ENCODE measurements at regions not wholly inside any gene's neighbourhood (a gene's known extent, or its start where the extent isn't known, plus 50 kb on each side); places are given as distances from the start of the nearest gene placed in this dataset.

GRCh38 chr5:174235221-174236011, 189.9 kb downstream of the NSG2 start:
- no peak for DNase-seq (ENCODE audit: low read depth)

DNA sequence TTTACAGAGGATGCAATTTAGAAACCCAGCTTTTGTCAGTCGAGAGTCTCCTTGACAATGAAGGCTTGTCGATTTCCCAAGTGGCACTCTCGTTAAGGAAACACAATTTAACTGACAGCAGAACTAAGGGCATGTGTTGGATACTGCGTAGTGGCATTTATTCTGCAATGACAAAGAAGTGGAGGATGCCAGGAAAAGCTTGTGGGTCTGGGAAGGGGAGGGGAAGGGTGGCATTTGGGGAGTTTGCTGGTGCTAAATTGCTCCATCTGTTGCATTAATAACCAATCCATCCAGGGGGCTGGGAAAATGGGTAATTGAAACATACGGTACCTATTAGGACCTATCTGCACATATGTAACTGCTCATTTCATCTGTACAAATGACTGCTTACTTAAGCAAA, 190.6 kb downstream of the NSG2 start:
- DNase-seq (ENCODE audit: low read depth): no peak

- no peak for DNase-seq (ENCODE audit: low read depth)
Observed at GRCh38 chr5:174239718-174240117, 194.2 kb downstream of the NSG2 start.

DNA sequence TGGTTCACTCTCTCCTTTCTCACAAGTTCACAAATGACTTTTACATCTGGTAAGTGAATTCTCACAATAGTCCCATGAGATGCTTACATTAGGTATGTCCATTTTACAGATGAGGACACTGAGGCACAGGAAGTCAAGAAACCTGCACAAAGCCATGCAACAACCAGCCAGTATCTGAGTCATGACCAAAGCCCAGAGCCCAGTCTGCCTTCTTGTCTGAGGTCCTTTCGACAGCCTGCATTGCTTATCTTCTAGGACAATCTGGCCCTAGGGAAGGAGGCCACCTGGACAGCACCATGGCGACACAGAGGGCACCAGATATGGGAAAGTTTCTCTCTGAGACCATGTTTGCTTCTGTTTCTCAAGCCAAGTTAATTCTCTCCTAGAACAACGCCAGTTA, 197.1 kb downstream of the NSG2 start:
- no peak for DNase-seq (ENCODE audit: low read depth)

DNA sequence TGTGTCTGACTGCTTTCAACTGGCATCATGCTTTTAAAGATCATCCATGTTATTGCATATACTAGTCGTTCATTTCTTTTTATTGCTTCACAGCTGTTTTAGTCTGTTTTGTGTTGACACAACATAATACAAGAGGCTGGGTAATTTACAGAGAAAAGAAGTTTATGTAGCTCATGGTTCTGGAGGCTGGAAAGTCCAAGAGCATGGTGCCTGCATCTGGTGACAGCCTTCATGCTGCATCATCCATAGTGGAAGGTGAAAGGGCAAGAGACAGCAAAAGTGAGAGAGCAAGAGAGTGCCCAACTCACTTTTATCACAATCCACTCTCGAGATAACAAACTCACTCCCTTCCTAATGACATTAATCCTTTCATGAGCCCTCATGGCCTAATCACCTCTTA, 198.4 kb downstream of the NSG2 start:
- no peak for DNase-seq (ENCODE audit: low read depth)

DNA sequence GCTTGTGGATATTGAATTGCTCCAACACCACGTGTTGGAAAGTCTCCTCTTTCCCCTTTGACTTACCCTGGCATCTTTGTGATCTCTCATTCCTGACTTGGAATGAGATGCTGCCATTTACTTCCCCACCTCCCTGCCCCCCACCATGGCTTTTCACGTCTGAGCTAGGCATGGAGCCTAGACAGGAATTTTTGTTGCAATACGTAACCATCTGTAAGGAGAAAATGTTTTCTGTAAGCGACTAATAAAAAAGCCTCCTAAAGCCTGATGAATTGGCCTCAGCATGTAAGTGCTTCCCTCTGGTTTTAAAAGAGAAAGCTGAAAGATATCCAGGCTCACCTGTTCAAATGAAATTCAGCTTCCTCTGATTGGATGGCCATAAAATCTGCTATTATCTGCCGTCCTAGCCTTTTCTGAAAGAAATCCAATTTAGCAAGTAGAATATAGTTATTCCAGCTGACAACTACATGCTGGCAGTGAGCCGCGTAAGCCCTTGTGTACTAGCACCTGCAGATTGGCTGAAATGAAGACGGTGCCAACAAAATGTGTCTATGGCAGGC, 200.1 kb downstream of the NSG2 start:
- no peak for DNase-seq (ENCODE audit: low read depth)

DNA sequence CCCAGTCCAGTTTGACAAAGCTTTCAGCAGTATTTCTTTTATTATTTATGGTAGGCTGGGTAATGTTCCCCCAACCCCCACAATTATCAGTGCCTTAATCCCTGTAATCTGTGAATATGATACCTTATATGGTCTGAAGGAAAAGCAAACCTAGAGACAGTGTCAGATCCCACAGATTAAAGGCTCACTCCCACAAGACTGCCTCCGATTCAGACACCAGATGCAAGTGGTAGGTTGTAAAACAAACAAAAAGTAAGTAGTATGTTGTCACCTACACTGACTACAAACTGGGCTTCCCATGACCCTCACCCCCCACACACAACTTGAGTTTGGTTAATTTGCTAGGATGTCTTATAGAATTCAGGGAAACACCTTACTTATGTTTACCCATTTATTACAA, 201.2 kb downstream of the NSG2 start:
- DNase-seq (ENCODE audit: low read depth): no peak

GRCh38 chr5:174247301-174247700, 201.8 kb downstream of the NSG2 start:
- no peak for DNase-seq (ENCODE audit: low read depth)

- DNase-seq (ENCODE audit: low read depth): no peak
Observed at GRCh38 chr5:174251305-174252000, 205.9 kb downstream of the NSG2 start.

DNA sequence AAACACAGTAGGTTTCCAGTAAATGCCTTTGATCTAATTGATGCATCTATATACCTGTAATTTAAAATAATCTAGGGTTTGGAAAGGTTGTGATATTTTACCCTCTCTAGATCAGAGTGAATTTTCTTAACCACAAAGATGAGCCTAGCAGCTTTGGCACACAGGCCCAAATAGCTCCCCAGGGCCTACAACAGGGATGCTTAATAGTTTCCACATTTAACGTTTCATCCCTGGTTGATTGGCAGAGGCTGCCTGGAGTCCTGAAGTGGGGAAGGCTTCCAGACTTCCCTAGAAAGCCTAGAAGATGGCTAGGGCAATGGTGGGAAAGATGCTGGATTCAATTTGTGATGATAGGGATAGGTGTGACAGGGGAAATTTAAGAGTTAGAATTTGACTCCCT, 206.6 kb downstream of the NSG2 start:
- DNase-seq (ENCODE audit: low read depth): no peak

DNA sequence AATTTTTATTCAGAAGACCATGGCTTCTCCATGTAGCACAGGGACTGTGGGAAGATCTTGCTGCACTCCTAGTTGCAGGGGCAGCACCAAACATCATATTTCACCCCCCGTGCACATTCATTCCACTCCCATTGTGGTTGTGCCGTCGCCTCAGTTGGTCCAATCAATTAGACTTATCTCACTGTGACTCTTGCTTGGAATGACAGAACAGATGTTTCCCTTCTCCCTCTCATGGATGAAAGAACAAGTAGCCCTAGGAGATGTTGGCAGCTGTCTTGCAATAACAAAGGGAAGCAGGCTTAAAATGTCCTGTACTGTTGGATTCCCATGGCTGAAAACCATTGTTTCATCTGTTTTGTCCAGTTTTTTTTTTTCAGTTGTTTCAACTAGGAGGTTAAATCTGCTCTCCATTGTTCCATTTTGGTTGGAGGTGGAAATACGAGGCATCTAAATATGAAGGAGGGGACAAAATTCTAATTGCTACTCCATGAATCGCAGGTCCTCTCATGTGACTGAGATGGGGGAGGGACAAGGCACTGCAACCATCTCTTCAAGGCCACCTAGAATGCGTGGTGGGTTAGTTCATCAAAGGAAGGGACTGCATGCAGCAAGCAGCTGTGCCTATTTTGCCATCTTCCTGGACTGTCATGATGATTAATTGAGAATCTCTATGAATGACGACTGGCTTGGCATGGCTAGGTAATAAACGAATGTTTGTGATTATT, 214.4 kb downstream of the NSG2 start:
- DNase-seq (ENCODE audit: low read depth): no peak

DNA sequence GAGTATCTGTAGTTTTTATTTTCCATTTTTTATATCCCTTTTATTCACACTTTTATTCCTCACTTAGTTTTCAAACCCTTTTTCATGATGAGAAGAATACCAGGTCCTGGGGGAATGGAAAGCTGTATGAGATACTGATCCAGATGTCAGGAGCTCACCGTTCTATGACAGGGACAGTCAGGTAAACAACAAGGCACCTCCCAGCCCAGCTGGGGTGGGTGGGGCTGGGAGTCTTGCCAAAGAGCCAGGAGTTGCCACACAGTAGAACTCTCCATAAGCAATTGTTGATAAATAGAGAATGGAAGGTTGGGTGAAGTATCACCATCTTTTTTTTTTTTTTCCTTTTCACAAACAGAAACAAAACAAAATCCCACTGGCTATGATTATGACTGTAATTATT, 225.8 kb downstream of the NSG2 start:
- no peak for DNase-seq (ENCODE audit: low read depth)

- DNase-seq (ENCODE audit: low read depth): no peak
Observed at GRCh38 chr5:174272671-174273070, 227.2 kb downstream of the NSG2 start.

- DNase-seq (ENCODE audit: low read depth): no peak
Observed at GRCh38 chr5:174273325-174273724, 227.8 kb downstream of the NSG2 start.

DNA sequence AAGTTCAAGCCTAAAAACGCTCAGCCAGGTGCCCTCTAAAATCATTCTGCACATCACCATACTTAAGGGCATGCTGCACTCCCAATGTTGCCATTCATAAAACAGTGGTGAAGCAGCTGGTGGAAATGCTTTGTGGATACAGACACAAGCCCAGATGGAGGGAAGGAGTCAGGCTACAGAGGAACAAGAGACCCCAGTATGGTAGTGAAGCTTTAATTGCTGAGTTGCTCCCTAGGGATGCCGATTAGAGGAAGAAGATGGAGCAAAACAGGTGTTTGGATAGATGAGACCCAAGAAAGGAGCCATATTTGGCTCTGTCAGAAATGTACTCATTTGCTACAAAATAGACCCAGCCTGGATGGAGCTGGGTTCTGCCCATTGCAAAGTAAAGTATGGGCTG, 230.5 kb downstream of the NSG2 start:
- no peak for DNase-seq (ENCODE audit: low read depth)

DNA sequence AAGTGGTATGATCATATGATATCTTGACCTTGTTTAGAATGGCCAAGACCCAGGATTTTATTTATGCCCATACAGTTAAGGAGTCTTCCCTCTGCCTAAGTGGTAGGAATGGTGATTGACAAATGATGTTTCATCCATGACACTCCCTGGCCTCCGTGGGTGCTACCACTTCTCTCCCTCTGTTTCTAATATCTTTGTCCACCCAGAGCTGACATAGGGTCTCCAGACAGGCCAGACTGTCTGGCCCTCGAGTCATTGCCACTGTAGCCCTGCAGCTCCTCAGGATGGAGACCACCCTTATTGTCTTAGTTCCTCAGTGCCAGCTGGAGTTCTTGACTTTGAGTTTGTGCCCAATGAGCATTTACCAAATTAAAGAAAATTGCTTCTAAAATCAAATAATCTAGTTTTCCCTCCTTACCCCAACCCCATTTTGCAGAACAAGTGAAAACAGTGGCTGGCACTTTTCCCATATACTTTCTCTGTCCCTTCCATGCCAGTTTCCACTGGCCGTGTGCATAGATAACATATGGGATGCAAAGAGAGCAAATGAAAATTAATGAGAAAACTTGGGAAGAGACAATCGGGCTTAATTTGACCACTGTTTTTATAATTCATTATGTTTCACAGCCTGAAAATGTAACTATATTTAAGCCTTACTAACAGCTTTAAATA, 235.7 kb downstream of the NSG2 start:
- DNase-seq (ENCODE audit: low read depth): no peak

GRCh38 chr5:174281855-174282254, 236.3 kb downstream of the NSG2 start:
- DNase-seq (ENCODE audit: low read depth): no peak

DNA sequence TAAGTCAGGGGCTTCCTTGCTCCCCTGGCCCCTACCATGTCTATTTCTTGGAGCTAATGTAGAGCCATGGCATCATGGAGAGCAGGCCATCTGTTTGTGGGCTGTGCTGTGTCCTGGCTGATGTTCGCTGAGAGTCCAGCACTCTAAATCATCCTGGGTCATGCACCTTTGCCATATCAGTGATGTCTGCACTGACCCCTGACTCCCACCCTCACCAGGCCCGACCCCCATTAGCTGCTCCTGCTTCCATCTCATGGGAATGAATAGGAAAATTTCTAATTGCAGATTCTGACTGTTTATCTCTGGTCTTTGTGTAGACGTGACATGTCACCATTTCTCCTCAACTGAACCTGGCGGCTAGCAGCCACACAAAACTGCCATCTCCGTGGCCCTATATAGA, 236.9 kb downstream of the NSG2 start:
- DNase-seq (ENCODE audit: low read depth): no peak

DNA sequence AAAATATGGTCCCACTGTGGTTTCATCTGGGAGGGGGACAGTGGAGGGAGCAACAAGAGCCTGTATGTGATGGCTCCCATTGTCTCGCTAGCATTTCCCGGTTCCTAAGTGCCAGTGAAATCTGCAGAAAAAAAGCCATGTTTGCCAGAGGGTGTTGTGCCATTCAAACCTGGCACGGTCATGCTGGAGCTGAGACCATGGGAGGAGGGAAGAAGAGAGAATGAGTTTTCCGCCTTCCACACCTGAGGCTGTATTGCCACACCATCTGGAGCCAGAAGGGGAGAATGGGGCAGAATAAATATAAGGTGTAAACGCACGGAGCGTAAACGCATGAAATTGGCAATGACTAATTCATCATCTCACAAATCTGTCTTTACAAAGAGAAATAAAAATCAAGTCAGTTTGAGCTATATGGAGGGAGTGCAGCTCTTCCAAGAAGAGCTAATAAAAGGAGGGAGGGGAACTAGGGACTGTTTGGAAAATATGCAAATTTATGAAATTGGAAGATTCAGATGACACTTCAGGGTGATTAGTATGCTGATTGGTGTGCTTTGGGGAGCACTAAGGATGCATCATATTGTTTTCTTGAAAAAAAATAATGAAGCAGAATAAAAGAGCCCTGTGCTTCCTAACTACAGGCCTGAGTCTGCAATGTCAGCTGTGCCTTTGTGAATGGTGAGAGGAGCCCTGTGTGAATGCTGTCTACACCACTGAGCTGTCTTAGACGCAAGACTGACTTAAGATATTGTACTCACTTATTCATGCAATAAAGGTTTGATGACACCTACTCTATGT, 237.9 kb downstream of the NSG2 start:
- DNase-seq (ENCODE audit: low read depth): no peak

DNA sequence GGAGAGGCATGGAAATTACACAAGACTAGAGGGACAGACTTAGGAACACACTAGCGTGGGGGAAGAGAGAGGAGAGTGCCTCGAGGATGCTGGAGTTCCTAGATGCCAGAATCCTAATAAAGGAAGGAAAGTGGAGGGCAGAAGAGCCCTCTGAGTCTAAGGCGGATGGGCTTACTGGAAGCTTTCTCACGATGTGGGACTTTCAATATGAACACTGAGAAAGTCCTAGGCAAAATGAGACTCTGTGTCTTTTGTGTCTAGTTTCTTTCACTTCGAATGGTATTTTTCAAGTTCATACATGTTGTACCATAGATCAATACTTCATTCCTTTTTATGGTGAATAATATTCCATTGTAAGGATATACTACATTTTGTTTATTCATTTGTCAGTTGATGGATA, 239.4 kb downstream of the NSG2 start:
- no peak for DNase-seq (ENCODE audit: low read depth)

GRCh38 chr5:174287761-174288160, 242.3 kb downstream of the NSG2 start:
- DNase-seq (ENCODE audit: low read depth): no peak

All from stimulated activated CD4-positive, alpha-beta T cell treated with anti-CD3 and anti-CD28 coated beads, Interleukin-2, amount 100 ng/mL, for 4 hours (primary cell).